Spleen (tissue), 7 donors: ENCODE measurements at regions not wholly inside any gene's neighbourhood (a gene's known extent, or its start where the extent isn't known, plus 50 kb on each side); places are given as distances from the start of the nearest gene placed in this dataset.

ENCODE experiments used
- POLR2A ChIP-seq, 3 donors: fragments of 450-650 bp; IDR thresholded peaks; one replicate each; pipeline ENCODE4 v1.5.1; 2017; ENCODE audit warnings: antibody characterized with exemption in 3 of 3, mild to moderate bottlenecking in 1 of 3
- POLR2AphosphoS5 ChIP-seq, 3 donors: sonication (generic); formaldehyde crosslinking; IDR thresholded peaks; one replicate each; pipeline ENCODE4 v1.5.1; 2017; ENCODE audit warnings: antibody characterized with exemption in 3 of 3
- TF ChIP-seq, protein P1 (sequence below), 11 experiments: fragments of 200-600 bp in 7 of 11; fragments of 450-650 bp in 4 of 11; sonication (generic) in 4 of 11; IDR thresholded peaks in 8 of 11; conservative IDR thresholded peaks in 3 of 11; 1 replicate in 7 of 11; 2 replicates in 4 of 11; pipeline versions ENCODE4 v1.4.0 to v1.8.0; 2016 to 2021; ENCODE audit warnings: antibody characterized with exemption in 11 of 11, inconsistent platforms in 4 of 11, mild to moderate bottlenecking in 1 of 11
- donor health status: DM: no; HTN: no; CAD: no; lungs with moderate emphysema.
- donor health status: DM: no; HTN: no; CAD: no.
- donor health status: DM: no; HTN: no; CAD: no.

- no peak for TF ChIP-seq POLR2AphosphoS5 (IDR thresholded peaks at IDR 0.05)
- TF ChIP-seq, protein P1, sequence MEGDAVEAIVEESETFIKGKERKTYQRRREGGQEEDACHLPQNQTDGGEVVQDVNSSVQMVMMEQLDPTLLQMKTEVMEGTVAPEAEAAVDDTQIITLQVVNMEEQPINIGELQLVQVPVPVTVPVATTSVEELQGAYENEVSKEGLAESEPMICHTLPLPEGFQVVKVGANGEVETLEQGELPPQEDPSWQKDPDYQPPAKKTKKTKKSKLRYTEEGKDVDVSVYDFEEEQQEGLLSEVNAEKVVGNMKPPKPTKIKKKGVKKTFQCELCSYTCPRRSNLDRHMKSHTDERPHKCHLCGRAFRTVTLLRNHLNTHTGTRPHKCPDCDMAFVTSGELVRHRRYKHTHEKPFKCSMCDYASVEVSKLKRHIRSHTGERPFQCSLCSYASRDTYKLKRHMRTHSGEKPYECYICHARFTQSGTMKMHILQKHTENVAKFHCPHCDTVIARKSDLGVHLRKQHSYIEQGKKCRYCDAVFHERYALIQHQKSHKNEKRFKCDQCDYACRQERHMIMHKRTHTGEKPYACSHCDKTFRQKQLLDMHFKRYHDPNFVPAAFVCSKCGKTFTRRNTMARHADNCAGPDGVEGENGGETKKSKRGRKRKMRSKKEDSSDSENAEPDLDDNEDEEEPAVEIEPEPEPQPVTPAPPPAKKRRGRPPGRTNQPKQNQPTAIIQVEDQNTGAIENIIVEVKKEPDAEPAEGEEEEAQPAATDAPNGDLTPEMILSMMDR (IDR thresholded peaks at IDR 0.05 in 8 of 11, conservative IDR thresholded peaks at IDR 0.05 in 3 of 11): no peak
- TF ChIP-seq POLR2A (IDR thresholded peaks at IDR 0.05): no peak
These were observed 62.8 kb upstream of the DIAPH3 start for GRCh38 chr13:60226507-60226906.
